ENCODE measurements at regions not wholly inside any gene's neighbourhood (a gene's known extent, or its start where the extent isn't known, plus 50 kb on each side); places are given as distances from the start of the nearest gene placed in this dataset.

- TF ChIP-seq, protein P1, sequence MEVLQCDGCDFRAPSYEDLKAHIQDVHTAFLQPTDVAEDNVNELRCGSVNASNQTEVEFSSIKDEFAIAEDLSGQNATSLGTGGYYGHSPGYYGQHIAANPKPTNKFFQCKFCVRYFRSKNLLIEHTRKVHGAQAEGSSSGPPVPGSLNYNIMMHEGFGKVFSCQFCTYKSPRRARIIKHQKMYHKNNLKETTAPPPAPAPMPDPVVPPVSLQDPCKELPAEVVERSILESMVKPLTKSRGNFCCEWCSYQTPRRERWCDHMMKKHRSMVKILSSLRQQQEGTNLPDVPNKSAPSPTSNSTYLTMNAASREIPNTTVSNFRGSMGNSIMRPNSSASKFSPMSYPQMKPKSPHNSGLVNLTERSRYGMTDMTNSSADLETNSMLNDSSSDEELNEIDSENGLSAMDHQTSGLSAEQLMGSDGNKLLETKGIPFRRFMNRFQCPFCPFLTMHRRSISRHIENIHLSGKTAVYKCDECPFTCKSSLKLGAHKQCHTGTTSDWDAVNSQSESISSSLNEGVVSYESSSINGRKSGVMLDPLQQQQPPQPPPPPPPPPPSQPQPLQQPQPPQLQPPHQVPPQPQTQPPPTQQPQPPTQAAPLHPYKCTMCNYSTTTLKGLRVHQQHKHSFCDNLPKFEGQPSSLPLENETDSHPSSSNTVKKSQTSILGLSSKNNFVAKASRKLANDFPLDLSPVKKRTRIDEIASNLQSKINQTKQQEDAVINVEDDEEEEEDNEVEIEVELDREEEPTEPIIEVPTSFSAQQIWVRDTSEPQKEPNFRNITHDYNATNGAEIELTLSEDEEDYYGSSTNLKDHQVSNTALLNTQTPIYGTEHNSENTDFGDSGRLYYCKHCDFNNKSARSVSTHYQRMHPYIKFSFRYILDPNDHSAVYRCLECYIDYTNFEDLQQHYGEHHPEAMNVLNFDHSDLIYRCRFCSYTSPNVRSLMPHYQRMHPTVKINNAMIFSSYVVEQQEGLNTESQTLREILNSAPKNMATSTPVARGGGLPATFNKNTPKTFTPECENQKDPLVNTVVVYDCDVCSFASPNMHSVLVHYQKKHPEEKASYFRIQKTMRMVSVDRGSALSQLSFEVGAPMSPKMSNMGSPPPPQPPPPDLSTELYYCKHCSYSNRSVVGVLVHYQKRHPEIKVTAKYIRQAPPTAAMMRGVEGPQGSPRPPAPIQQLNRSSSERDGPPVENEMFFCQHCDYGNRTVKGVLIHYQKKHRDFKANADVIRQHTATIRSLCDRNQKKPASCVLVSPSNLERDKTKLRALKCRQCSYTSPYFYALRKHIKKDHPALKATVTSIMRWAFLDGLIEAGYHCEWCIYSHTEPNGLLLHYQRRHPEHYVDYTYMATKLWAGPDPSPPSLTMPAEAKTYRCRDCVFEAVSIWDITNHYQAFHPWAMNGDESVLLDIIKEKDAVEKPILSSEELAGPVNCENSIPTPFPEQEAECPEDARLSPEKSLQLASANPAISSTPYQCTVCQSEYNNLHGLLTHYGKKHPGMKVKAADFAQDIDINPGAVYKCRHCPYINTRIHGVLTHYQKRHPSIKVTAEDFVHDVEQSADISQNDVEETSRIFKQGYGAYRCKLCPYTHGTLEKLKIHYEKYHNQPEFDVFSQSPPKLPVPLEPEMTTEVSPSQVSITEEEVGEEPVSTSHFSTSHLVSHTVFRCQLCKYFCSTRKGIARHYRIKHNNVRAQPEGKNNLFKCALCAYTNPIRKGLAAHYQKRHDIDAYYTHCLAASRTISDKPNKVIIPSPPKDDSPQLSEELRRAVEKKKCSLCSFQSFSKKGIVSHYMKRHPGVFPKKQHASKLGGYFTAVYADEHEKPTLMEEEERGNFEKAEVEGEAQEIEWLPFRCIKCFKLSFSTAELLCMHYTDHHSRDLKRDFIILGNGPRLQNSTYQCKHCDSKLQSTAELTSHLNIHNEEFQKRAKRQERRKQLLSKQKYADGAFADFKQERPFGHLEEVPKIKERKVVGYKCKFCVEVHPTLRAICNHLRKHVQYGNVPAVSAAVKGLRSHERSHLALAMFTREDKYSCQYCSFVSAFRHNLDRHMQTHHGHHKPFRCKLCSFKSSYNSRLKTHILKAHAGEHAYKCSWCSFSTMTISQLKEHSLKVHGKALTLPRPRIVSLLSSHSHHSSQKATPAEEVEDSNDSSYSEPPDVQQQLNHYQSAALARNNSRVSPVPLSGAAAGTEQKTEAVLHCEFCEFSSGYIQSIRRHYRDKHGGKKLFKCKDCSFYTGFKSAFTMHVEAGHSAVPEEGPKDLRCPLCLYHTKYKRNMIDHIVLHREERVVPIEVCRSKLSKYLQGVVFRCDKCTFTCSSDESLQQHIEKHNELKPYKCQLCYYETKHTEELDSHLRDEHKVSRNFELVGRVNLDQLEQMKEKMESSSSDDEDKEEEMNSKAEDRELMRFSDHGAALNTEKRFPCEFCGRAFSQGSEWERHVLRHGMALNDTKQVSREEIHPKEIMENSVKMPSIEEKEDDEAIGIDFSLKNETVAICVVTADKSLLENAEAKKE (CRISPR knock-in tag; IDR thresholded peaks at IDR 0.05), result no peak
- TF ChIP-seq ZNF114 (CRISPR knock-in tag; IDR thresholded peaks at IDR 0.05), result no peak
Observed at GRCh38 chr4:14117575-14118238, 490.2 kb upstream of the BOD1L1 start (continued).

DNA sequence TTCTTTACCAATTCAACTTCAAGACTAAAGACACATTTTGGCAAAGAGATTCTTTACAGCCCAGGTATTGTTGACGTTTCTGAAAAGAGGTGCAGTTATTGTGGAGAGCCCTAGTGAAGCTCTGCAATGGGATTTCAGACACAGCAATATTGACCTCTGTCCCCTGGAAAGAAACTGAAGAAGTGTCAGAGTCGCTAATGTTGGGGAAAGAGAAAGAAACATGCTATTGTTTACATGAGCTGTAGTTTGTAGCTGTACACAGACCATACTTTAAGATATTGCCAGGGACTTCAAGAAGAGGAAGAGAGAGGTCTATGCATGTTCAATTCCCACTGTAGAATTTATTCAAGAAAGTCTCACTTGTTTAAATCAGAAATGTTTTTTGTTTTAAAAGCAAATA, 497.3 kb upstream of the BOD1L1 start:
- Histone ChIP-seq H3K79me2 (replicated peaks; ENCODE audit: insufficient read depth) (no peaks in the 10 kb centered on the region), H3K27ac (ENCODE audit: low read depth) (no peak overlapping the region), H3F3A (replicated peaks; ENCODE audit: low read depth) (no peaks in the 10 kb centered on the region), H3K4me1 (ENCODE audit: insufficient read depth) (no peaks in the 10 kb centered on the region), H2AFZ (no peak overlapping the region), H3K9me2 (ENCODE audit: insufficient read depth) (peaks cover 28% of the 10 kb centered on the region; the same call in 1 of the 2 replicates), H3K36me3 (ENCODE audit: insufficient read depth) (no peaks in the 10 kb centered on the region), H3K27me3 (ENCODE audit: insufficient read depth) (no peaks in the 10 kb centered on the region), H3K4me3 (no peak overlapping the region), H3K4me2 (no peak overlapping the region), H4K20me1 (replicated peaks; ENCODE audit: insufficient read depth) (no peaks in the 10 kb centered on the region)
- H3K9me3 Mint-ChIP-seq, result no peaks in the 10 kb centered on the region
- H3K27me3 Mint-ChIP-seq (ENCODE audit: insufficient read depth, low read depth, poor library complexity), result no peaks in the 10 kb centered on the region
- DNase-seq (ENCODE audit: low spot score) (no peak), ATAC-seq (no peak)
- H3K4me3 Mint-ChIP-seq, result no peak overlapping the region
- no peaks in the 10 kb centered on the region for H3K36me3 Mint-ChIP-seq (ENCODE audit: low read depth)
- no peak overlapping the region for H3K27ac Mint-ChIP-seq
- no peaks in the 10 kb centered on the region for H3K4me1 Mint-ChIP-seq
- no peak for TF ChIP-seq EZH2phosphoT487 (IDR thresholded peaks at IDR 0.05; ENCODE audit: unreplicated experiment)
- no peak for TF ChIP-seq POLR2AphosphoS5 (IDR thresholded peaks at IDR 0.05; ENCODE audit: low read depth)
- TF ChIP-seq CREB1 (CRISPR knock-in tag; IDR thresholded peaks at IDR 0.05; ENCODE audit: low read depth), result no peak
- no peak for TF ChIP-seq EZH2 (IDR thresholded peaks at IDR 0.05; ENCODE audit: low read depth, unreplicated experiment)
- TF ChIP-seq JUNB (IDR thresholded peaks at IDR 0.05; ENCODE audit: unreplicated experiment), result no peak
- no peak for TF ChIP-seq NANOG (IDR thresholded peaks at IDR 0.05; ENCODE audit: borderline replicate concordance)
- TF ChIP-seq, protein P1 (CRISPR knock-in tag; IDR thresholded peaks at IDR 0.05), result no peak
- TF ChIP-seq ZNF114 (CRISPR knock-in tag; IDR thresholded peaks at IDR 0.05), result no peak

Data from GM23338 (cell line).